ENCODE measurements at regions not wholly inside any gene's neighbourhood (a gene's known extent, or its start where the extent isn't known, plus 50 kb on each side); places are given as distances from the start of the nearest gene placed in this dataset.

- DNase-seq = no peak
Observed at GRCh38 chr20:40393197-40394079, 295.6 kb downstream of the MAFB start.

- DNase-seq = no peak
Observed at GRCh38 chr20:40390654-40391053, 298.4 kb downstream of the MAFB start.

DNA sequence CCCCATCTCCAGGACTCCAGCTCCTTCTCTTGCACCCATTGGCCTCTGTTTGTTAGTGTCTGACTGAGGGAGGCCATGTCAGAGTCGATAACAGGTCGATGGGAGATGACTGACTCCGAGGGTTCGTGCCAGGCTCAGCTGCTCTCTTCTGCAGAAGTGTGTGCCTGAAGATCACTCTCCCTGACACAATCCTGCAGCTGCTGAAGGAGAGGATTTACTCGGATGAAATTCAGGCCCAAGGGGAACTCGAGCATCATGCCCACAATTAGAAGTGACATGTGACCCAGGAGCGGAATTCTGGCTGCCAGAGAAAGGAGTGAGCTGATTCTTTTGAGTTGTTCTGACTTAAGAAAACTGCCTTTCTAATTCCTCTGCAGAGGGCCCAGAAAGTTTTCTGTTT lies 318.2 kb downstream of the MAFB start:
- DNase-seq = peak; percentile 6 to 46 (median 25)

DNA sequence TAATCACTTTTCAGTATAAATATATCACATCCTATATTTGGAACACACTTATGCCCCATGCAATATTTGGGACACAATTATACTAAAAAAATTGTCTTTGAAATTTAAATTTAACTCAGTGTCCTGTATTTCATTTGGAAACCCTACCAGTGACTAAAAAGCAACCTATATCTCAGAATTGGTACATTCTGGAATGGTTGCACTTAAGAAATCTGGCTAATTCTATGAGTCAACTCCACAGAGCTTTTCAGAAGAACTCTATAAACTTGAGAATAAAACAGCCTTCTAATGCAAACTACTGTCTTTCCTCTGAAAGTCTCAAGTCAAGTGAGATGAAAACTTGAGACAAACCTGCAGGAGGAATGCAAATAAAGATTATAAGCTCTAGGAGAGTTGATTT lies 320.2 kb downstream of the MAFB start:
- no peak for DNase-seq

DNA sequence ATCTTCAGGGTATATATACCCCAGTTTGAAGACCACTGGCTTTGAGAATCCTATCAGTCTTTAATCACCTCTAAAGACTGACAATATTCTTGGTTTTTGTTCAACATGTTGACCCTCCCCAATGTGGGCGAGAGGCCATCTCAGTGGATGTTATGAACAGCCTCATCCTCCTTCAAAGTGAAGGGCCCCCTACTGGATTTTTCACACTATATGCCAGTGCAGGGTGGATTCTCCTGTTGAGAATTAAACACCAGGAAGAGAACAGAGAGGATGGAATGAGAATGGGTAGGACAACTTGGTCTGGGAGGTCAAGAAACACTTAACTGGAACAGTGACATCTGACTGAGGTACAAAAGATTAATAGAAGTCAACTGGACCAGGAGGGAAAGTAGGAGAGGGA lies 327.1 kb downstream of the MAFB start:
- DNase-seq = no peak

DNA sequence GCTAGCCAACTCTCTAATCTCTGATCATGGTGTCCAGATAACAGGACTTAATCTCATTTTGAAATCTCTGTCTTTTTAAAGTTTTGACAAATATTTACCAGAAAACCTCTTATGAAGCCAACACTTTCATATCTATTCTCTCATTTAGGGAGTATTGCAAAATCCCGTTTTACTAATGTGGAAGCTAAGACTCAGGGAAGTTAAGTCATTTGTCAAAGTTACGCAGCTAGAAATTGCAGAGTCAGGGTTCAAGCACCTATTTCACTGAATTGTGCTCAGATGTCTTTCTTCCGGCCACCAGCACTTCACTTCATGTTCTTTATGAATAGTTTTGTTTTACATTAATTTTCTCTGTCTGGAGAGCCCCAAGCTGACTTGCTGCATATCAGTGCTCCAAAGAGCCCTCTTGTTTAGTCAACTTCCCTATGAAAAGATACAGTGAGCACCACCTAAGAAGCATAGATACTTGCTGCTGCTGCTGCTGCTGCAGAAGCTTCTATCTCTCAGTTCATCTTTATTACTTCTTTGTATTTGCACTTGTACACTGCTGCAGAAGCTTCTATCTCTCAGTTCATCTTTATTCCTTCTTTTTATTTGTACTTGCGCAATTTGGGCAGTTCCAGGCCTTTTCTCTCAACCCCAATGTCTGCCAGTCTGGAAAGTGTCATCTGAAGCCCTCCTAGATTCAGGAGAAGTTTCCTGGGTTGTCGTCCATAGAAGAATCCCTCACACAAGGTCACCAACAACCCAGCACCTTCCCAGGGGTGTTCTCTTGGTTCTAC lies 329.7 kb downstream of the MAFB start:
- no peak for DNase-seq

DNA sequence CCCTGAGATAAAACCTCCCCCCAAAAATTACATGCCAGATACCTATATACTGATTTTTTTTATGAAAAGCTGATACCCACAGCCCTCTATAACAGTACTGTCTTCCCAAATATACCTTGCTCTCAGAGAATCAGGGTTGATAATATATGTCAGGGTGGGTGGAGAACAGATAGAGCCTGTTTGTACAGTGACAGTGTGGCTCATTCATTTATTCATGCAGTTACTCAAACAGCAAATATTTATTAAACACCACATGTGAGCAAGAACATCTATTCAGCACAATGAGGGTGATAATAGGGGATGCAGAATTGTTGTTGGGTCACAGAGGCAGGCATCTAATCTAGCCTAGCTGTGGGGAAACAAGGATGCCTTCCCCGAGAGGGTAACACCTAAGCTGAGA lies 334.2 kb downstream of the MAFB start:
- DNase-seq = no peak

DNA sequence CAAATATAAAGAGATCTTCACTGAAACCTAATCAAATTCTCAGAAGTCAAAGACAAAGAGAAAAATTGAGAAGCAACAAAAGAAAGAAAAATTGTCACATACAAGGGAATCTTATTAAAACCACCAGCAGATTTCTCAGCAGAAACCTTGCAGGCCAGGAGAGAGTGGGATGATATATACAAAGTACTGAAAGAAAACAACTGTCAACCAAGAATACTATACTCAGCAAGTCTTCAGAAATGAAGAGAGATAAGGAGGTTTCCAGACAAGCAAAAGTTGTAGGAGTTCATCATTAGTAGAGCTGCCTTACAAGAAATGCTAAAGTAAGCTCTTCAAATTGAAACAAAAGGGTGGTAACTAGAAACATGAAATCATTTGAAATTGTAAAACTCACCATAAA lies 345.6 kb downstream of the MAFB start:
- DNase-seq = no peak

- no peak for DNase-seq
Observed at GRCh38 chr20:40341561-40341960, 347.5 kb downstream of the MAFB start.

DNA sequence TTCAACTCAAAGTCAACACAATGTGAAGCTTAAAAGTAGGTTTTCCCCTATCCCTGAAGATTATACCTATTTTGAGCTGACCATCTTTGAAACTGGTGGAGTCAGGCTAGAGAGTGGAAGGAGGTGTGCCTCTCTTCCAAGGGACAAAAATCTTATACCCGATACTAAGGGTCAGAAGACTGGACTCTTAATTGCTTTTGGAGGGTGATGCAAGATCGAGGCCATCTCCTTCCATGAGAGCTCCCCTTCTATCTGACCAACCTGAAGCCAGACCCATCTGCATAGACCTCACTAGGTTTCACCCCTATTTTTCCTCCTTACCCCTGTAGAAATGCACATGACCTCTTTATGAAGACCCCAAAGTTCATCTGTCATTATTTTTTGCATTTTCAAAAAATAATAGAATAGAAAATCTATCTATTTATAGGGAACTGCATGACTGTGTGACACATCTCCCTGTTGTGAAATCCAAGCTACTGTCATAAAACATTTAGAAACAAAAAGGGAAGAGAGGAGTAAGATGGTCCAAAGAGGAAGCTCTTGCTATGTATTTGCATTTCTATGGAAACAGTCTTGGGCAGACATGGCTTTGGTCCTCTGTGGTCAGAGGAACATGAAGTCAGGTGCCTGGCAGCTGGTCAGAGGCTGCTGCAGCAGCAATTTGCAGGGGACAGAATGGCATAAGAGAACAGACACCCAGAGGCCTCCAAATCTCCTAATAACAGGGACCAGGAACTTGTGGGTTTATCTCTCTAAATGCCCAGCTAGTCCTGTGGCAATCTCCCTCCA lies 349.2 kb downstream of the MAFB start:
- DNase-seq = peak; percentile 21 to 53 (median 21)

DNA sequence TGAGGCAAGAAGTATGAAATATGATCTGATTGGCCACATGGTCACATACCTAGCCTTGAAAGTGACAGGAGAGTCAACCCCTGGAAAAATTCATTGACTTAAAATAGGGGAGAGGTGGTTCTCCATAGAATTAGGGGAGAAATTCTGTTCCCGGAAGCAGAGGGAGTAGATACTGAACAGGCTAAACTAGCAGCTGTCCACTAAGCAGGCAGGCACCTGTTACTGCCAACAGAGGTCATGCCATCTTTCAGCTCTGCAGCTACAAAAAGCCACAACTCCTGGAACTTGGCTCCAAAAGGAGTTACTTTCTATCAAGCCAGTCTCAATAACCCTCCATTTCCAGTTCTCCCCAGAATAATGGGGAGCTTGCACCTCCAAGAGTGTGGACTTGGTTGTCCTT lies 352.5 kb downstream of the MAFB start:
- no peak for DNase-seq

DNA sequence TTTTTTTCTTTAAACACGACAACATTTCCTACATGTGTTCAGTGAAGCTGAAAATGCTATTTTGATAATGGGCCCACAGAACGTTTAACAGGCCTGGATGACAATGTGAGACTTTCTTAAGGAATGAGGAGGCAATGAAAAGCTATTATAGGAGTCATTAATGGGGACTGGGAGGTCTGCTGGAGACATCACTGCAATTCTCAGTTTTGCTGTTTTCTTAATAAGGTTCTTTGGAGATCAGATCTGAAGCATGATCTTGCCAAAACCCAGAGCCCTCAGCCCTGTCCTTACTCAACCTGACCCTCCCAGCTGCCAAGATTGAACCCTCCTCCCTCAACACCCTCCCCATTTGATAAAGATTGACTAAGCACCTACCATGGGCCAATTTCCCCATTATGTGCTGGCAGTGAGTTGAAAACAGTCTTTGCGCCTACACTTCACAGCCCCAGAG lies 353.1 kb downstream of the MAFB start:
- DNase-seq = no peak

DNA sequence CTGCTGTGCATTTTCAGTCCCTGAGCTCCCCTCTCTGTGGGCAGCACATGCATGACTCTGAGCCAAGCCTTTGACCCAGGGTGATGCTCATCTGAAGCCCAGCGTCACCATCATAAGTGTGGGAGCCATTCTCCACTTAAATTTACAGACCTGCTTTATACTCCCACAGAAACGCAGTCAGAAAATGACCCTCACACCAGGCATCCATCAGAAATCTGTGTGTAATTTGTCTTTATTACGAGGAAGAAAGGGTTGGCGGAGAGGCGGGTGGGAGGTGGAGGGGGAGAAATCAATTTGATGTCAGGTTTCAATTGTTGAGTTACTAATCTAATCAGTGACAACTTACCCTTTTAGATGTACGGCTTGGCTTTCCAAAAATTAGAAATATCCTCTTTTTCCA lies 353.6 kb downstream of the MAFB start:
- no peak for DNase-seq

DNA sequence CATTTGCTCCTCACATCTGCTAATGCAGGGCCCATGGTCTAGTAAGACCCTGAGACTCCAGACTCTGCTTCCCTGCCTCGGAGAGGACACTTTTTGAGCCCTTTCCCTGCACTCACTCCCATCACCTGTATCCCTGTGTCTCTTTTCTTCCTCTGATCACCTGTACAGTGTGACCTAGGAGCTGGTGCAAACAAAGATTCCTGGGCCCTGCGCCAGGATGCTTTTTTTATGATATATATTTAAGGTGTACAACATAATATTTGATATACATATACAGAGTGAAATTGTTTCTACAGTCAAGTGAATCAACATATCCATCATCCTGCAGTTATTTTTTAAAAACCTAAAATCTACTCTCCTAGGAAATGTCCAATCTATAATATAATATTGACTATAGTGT lies 355.4 kb downstream of the MAFB start:
- no peak for DNase-seq

DNA sequence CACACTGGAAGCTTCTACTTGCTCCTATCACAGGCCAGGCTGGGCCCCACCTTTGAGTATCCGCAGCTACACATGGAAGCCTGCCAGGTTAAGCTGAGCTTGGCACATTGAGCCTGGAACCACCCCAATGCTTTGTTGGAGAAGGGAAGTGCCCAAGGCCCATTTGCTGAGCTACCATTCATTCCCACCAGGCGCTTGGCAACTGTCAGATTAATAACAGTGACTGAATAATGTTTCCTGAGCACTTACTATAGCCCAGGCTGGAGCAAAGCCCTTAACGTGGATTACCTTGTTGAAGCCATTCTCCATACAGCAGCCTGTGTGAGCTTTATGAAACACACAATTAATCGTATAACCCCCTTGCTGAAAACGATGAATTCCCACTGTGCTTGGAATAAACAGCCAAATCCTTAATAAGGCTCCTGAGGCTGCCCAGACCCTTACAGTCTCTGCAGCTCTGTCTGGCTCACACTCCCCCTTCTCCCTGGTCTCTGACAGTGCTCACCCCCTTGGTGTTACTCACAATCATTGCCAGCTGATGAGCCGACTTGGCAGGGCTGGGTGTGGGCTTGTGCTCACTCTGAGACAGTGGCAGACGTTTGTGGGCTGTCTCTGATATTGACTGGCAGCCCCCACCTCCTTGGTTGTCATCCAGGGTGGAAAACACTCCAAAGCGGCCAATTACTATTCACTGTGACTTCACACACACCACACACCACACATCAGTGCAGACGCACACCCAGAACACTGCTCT lies 357.1 kb downstream of the MAFB start:
- DNase-seq = no peak

DNA sequence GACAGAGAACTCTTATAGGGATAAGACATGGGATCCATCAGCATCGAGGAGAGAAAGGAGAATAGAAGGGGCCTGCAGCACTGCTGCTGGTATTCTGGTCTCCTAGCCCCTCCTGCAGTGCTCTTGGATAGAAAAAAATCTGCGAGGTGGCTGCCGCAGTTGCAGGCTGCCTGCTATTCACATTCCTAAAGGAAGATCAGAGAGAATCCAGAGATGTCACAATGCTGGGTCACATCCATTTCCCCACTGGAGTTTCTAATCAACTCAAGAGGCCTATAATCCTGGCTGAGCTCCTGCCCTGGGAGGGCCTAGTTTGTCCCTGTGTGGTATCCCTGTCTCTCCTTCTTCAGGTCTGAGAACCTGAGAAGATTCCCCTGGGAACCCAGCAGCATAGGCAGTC lies 357.8 kb downstream of the MAFB start:
- DNase-seq = no peak

GRCh38 chr20:40329321-40329720 lies 359.7 kb downstream of the MAFB start:
- DNase-seq = no peak

GRCh38 chr20:40326784-40327183 lies 362.3 kb downstream of the MAFB start:
- no peak for DNase-seq

GRCh38 chr20:40325006-40325568 lies 363.9 kb downstream of the MAFB start:
- no peak for DNase-seq

GRCh38 chr20:40323361-40323794 lies 365.7 kb downstream of the MAFB start:
- no peak for DNase-seq

DNA sequence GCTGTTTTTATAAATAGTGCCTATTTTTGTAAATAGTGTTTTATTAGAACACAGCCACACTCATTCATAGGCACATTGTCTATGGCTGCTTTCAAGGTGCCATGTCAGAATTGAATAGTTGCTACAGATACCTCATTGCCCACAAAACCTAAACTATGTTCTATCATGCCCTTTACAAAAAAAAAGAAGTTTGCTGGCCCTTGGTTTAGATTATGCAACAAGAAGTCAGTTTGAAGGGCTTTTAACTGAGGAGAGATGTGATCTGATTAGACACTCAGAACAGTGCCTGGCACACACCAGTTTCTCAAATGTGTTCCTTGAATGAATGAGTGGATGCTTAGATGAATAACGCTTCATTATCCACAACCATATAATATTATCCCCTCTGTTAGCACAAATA lies 366.1 kb downstream of the MAFB start:
- no peak for DNase-seq
